ENCODE measurements at regions not wholly inside any gene's neighbourhood (a gene's known extent, or its start where the extent isn't known, plus 50 kb on each side); places are given as distances from the start of the nearest gene placed in this dataset.
"Not testable (repeated sequence)": the region's sequence is repeated elsewhere in the genome, so short reads cannot be mapped to it uniquely, and the experiment has no call there.

DNA sequence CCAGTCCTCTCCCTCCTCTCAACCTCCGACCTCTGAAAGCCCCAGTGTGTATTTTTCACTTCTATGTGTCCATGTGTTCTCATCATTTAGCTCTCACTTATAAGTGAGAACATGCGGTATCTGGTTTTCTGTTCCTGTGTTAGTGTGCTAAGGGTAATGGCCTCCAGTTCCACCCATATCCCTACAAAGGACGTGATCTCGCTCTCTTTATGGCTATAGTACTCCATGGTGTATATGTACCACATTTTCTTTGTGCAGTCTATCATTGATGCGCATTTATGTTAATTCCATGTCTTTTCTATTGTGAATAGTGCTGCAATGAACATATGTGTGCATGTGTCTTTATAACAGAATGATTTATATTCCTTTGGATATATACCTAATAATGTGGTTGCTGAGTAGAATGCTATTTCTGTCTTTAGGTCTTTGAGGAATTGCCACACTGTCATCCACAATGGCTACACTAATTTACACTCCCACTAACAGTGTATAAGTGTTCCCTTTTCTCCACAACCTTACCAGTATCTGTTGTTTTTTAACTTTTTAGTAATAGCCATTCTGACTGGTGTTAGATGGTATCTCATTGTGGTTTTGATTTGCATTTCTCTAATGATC, 749.3 kb upstream of the ARRDC3 start:
- not testable (repeated sequence) for TF ChIP-seq POLR2A (IDR thresholded peaks at IDR 0.05; ENCODE audit: extremely low read depth, insufficient read length); CTCF (IDR thresholded peaks at IDR 0.05; ENCODE audit: low read depth, low read length); MYC (IDR thresholded peaks at IDR 0.05; ENCODE audit: low read depth, low read length)
- TF ChIP-seq, protein P1, sequence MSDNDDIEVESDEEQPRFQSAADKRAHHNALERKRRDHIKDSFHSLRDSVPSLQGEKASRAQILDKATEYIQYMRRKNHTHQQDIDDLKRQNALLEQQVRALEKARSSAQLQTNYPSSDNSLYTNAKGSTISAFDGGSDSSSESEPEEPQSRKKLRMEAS (IDR thresholded peaks at IDR 0.05; ENCODE audit: low read depth, low read length) = not testable (repeated sequence)

All from NB4 (cell line).